HepG2 (cell line): ENCODE measurements at regions not wholly inside any gene's neighbourhood (a gene's known extent, or its start where the extent isn't known, plus 50 kb on each side); places are given as distances from the start of the nearest gene placed in this dataset.

Experiments used
- ATAC-seq: fragments of 200-7000 bp; cut with Tn5 transposase; 3 replicates; pipeline ENCODE4 v1.9.1; 2020; ENCODE audit warnings: mild to moderate bottlenecking, moderate library complexity
- BruUV-seq: library from RNA; stranded (reverse); fragments of 400-500 nt; replicated peaks from 2 replicates; lab custom pipeline; 2021; lab: Mats Ljungman, UMichigan
- CTCF ChIA-PET: fragments of 300-600 bp; formaldehyde crosslinking; extraction: SDS; loops from one replicate; lab custom pipeline; 2021; ENCODE audit warnings: low total read pairs, inconsistent platforms, low intra/inter-chr PET ratio; lab: Yijun Ruan, JAX
- POLR2A ChIA-PET: fragments of 350-600 bp; sonication (Branson Sonifier 250); formaldehyde crosslinking; loops from one replicate; lab custom pipeline; 2020; ENCODE audit warnings: antibody characterized with exemption, inconsistent platforms; lab: Yijun Ruan, JAX
- DNase-seq: peaks from one replicate; pipeline ENCODE4 v3.0.0-alpha.2; 2015; ENCODE audit warnings: low spot score
- FAIRE-seq: peaks from 3 replicates; lab custom pipeline; 2011; peaks lifted over from hg19 to GRCh38; lab: Jason Lieb, UNC
- H2AFZ ChIP-seq: one replicate; pipeline ENCODE4 v1.6.1; 2011; ENCODE audit warnings: low read length, inconsistent platforms
- H3K27ac ChIP-seq: fragments of 300-600 bp; 3 replicates; pipeline ENCODE4 v1.8.0; 2011; ENCODE audit warnings: mixed run types, mild to moderate bottlenecking, mixed read lengths, low read length, inconsistent platforms; ENCODE audit not compliant: insufficient read depth; ENCODE audit errors: extremely low read length
- H3K27me3 ChIP-seq, 2 experiments: fragments of 200-600 bp in 1 of 2; 2 replicates in 1 of 2; 3 replicates in 1 of 2; pipeline versions ENCODE4 v1.6.0 to v1.8.0; 2011; ENCODE audit warnings: low read length in 2 of 2, mild to moderate bottlenecking in 2 of 2, moderate library complexity in 2 of 2, inconsistent platforms in 1 of 2; ENCODE audit not compliant: insufficient read depth in 2 of 2, control insufficient read depth in 1 of 2
- H3K36me3 ChIP-seq, 2 experiments: fragments of 200-600 bp in 1 of 2; replicated peaks in 1 of 2; 2 replicates in 1 of 2; 3 replicates in 1 of 2; pipeline versions ENCODE4 v1.5.1 to v1.8.0; 2011; ENCODE audit warnings: low read length in 2 of 2, inconsistent platforms in 1 of 2; ENCODE audit not compliant: insufficient read depth in 2 of 2, control insufficient read depth in 1 of 2
- H3K4me1 ChIP-seq: 2 replicates; pipeline ENCODE4 v1.5.1; 2012; ENCODE audit warnings: low read length, inconsistent platforms; ENCODE audit not compliant: insufficient read depth
- H3K4me2 ChIP-seq: 2 replicates; pipeline ENCODE4 v1.6.0; 2011; ENCODE audit warnings: low read depth, low read length, inconsistent platforms
- H3K4me3 ChIP-seq, 3 experiments: fragments of 200-600 bp in 1 of 3; sonication (generic), shearing (Covaris generic) in 1 of 3; replicated peaks in 1 of 3; 2 replicates each; pipeline ENCODE4 v1.5.1; 2011 to 2016; ENCODE audit warnings: low read length in 3 of 3, inconsistent platforms in 2 of 3, low read depth in 2 of 3, mild to moderate bottlenecking in 2 of 3, control low read depth in 1 of 3, mixed read lengths in 1 of 3; ENCODE audit not compliant: insufficient read depth in 1 of 3
- H3K79me2 ChIP-seq: one replicate; pipeline ENCODE4 v1.6.1; 2011; ENCODE audit warnings: low read length, inconsistent platforms; ENCODE audit not compliant: insufficient read depth
- H3K9ac ChIP-seq: 2 replicates; pipeline ENCODE4 v1.6.0; 2011; ENCODE audit warnings: mild to moderate bottlenecking, low read depth, low read length, inconsistent platforms; ENCODE audit not compliant: insufficient read depth
- H3K9me3 ChIP-seq: 2 replicates; pipeline ENCODE4 v1.5.1; 2012; ENCODE audit warnings: mild to moderate bottlenecking, low read length
- H4K20me1 ChIP-seq: 2 replicates; pipeline ENCODE4 v1.6.0; 2011; ENCODE audit warnings: inconsistent platforms, mild to moderate bottlenecking, low read length, moderate library complexity; ENCODE audit not compliant: insufficient read depth
- DNMT1 ChIP-seq: sonication (generic); formaldehyde crosslinking; IDR thresholded peaks from 2 replicates; pipeline ENCODE4 v1.5.1; 2020; ENCODE audit warnings: mild to moderate bottlenecking, missing genetic modification reagents
- FOXO1 ChIP-seq: sonication (generic); formaldehyde crosslinking; IDR thresholded peaks from 2 replicates; pipeline ENCODE4 v1.4.0; 2020; ENCODE audit warnings: missing genetic modification reagents
- HOXA9 ChIP-seq: sonication (generic); formaldehyde crosslinking; IDR thresholded peaks from 2 replicates; pipeline ENCODE4 v1.8.1; 2022; ENCODE audit warnings: missing genetic modification reagents, mild to moderate bottlenecking, moderate library complexity, borderline replicate concordance
- LCORL ChIP-seq, 2 experiments: fragments of 450-650 bp in 1 of 2; sonication (generic) in 1 of 2; formaldehyde crosslinking in 1 of 2; IDR thresholded peaks; 2 replicates each; pipeline versions ENCODE4 v1.5.0 to v1.6.1; 2017 to 2020; ENCODE audit warnings: antibody characterized with exemption in 1 of 2, missing genetic modification reagents in 1 of 2
- MZF1 ChIP-seq: sonication (generic); formaldehyde crosslinking; IDR thresholded peaks from 2 replicates; pipeline ENCODE4 v1.8.1; 2023; ENCODE audit warnings: mild to moderate bottlenecking, missing genetic modification reagents, borderline replicate concordance
- ZBTB7A ChIP-seq: sonication (generic); formaldehyde crosslinking; IDR thresholded peaks from 2 replicates; pipeline ENCODE4 v1.8.0; 2022; ENCODE audit warnings: mild to moderate bottlenecking, missing genetic modification reagents
- ZNF136 ChIP-seq: sonication (generic); formaldehyde crosslinking; IDR thresholded peaks from 2 replicates; pipeline ENCODE4 v1.8.1; 2022; ENCODE audit warnings: low read depth, mild to moderate bottlenecking, moderate library complexity, missing genetic modification reagents
- ZNF3 ChIP-seq: IDR thresholded peaks from 2 replicates; pipeline ENCODE4 v1.7.0; 2017; ENCODE audit warnings: inconsistent platforms
- ZNF446 ChIP-seq: sonication (generic); formaldehyde crosslinking; IDR thresholded peaks from 2 replicates; pipeline ENCODE4 v1.5.0; 2020; ENCODE audit warnings: mild to moderate bottlenecking, missing genetic modification reagents
- ZNF546 ChIP-seq: sonication (generic); formaldehyde crosslinking; conservative IDR thresholded peaks from 2 replicates; pipeline ENCODE4 v1.8.1; 2023; ENCODE audit warnings: mild to moderate bottlenecking, missing genetic modification reagents
- ZNF737 ChIP-seq: sonication (generic); formaldehyde crosslinking; IDR thresholded peaks from 2 replicates; pipeline ENCODE4 v1.5.0; 2020; ENCODE audit warnings: missing genetic modification reagents, mild to moderate bottlenecking, borderline replicate concordance
- ZNF790 ChIP-seq: sonication (generic); formaldehyde crosslinking; IDR thresholded peaks from 2 replicates; pipeline ENCODE4 v1.8.0; 2022; ENCODE audit warnings: missing genetic modification reagents, mild to moderate bottlenecking, borderline replicate concordance
- WGBS: methylation state at CpG from one replicate; pipeline ENCODE4 v1.1.6; 2017; ENCODE audit warnings: low lambda C conversion rate; 5-methylcytosine and 5-hydroxymethylcytosine counted together
- in situ Hi-C: cut with HindIII; loops from 2 replicates; pipeline ENCODE4 v1.10.0; 2017; ENCODE audit warnings: low pct_unique_long_range_greater_than_20kb; ENCODE audit not compliant: extremely low pct_ligation_motif_present
- intact Hi-C: fragments of 100-400 bp; cut with micrococcal nuclease; formaldehyde crosslinking; loops from one replicate; pipeline ENCODE4 v1.10.0; 2022; ENCODE audit not compliant: unreplicated experiment
- TF ChIP-seq, protein P1 (sequence below): sonication (generic); formaldehyde crosslinking; IDR thresholded peaks from 2 replicates; pipeline ENCODE4 v1.5.1; 2020; ENCODE audit warnings: mild to moderate bottlenecking, missing genetic modification reagents, borderline replicate concordance
- TF ChIP-seq, protein P2 (sequence below): sonication (generic); formaldehyde crosslinking; conservative IDR thresholded peaks from 2 replicates; pipeline ENCODE4 v1.4.0; 2020; ENCODE audit warnings: missing genetic modification reagents

DNA sequence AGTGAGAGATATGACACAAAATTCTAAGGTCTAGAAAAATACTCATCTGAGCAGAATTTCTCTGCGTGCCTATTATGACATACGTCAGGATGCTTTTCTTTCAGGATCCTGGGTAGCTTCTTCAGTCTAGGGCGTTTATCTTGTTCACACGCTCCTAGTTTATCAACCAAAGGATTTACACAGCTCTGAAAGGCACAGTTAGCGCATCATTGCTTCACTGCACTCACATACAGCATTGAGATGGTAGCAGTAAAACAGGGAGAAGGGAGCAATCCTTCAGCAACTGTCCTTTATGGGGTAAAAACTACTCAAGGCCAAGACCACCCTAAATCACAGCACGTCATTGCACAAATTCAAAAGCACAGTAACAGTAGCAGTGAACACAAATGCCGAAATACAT lies 222.8 kb downstream of the SUCLG1 start:
- CTCF ChIA-PET: no interaction called here

DNA sequence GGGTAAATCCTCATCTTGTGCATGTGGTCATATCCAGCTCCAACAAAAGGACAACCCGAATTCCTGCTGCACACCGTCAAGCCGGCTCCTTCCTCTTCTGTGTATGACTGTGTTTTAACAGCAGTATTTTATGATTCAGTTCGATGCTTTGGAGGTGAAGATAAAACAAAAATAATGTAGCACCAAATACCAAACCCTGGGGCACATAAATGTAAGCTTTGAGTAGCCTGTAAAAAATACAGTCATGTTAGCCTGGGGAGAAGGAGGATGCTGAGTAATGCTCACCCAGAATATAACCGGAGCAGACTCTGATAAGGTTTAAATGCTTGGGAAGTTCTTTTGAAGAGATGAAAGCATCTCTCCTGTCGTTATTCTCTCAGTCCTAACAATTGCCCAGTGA lies 225.0 kb downstream of the SUCLG1 start:
- H4K20me1 ChIP-seq: no peaks in the 10 kb centered on the region
- H3K9ac ChIP-seq: no peak overlapping the region
- no peak overlapping the region for H3K27ac ChIP-seq
- DNase-seq: no peak
- intact Hi-C loops: no loop called here
- 0 out of 5 replicates have a peak, but pooled peaks cover 0 to 4% of the 10 kb centered on the region in 2 experiments for H3K27me3 ChIP-seq
- CTCF ChIA-PET: no interaction called here
- no peak overlapping the region for H2AFZ ChIP-seq
- H3K36me3 ChIP-seq: no peaks in the 10 kb centered on the region
- no peaks in the 10 kb centered on the region for H3K79me2 ChIP-seq
- 39% methylated on average over 6 of the region's 6 CpGs for WGBS
- FAIRE-seq: no peak
- H3K4me3 ChIP-seq: no peak overlapping the region
- POLR2A ChIA-PET: no interaction called here
- in situ Hi-C loops: no loop called here
- H3K4me1 ChIP-seq: no peaks in the 10 kb centered on the region
- no peak overlapping the region for H3K4me2 ChIP-seq
- BruUV-seq: no TSS peak
- ATAC-seq: no peak
- no peaks in the 10 kb centered on the region for H3K9me3 ChIP-seq
- no peak for TF ChIP-seq ZNF737 (CRISPR knock-in tag)
- no peak for TF ChIP-seq ZNF136
- TF ChIP-seq ZNF3: no peak
- no peak for TF ChIP-seq FOXO1 (CRISPR knock-in tag)
- no peak for TF ChIP-seq MZF1
- TF ChIP-seq LCORL (IDR thresholded peaks at IDR 0.05): no peak
- TF ChIP-seq LCORL (CRISPR knock-in tag; IDR thresholded peaks at IDR 0.05): no peak
- TF ChIP-seq ZNF546 (CRISPR knock-in tag): no peak
- TF ChIP-seq, protein P1, sequence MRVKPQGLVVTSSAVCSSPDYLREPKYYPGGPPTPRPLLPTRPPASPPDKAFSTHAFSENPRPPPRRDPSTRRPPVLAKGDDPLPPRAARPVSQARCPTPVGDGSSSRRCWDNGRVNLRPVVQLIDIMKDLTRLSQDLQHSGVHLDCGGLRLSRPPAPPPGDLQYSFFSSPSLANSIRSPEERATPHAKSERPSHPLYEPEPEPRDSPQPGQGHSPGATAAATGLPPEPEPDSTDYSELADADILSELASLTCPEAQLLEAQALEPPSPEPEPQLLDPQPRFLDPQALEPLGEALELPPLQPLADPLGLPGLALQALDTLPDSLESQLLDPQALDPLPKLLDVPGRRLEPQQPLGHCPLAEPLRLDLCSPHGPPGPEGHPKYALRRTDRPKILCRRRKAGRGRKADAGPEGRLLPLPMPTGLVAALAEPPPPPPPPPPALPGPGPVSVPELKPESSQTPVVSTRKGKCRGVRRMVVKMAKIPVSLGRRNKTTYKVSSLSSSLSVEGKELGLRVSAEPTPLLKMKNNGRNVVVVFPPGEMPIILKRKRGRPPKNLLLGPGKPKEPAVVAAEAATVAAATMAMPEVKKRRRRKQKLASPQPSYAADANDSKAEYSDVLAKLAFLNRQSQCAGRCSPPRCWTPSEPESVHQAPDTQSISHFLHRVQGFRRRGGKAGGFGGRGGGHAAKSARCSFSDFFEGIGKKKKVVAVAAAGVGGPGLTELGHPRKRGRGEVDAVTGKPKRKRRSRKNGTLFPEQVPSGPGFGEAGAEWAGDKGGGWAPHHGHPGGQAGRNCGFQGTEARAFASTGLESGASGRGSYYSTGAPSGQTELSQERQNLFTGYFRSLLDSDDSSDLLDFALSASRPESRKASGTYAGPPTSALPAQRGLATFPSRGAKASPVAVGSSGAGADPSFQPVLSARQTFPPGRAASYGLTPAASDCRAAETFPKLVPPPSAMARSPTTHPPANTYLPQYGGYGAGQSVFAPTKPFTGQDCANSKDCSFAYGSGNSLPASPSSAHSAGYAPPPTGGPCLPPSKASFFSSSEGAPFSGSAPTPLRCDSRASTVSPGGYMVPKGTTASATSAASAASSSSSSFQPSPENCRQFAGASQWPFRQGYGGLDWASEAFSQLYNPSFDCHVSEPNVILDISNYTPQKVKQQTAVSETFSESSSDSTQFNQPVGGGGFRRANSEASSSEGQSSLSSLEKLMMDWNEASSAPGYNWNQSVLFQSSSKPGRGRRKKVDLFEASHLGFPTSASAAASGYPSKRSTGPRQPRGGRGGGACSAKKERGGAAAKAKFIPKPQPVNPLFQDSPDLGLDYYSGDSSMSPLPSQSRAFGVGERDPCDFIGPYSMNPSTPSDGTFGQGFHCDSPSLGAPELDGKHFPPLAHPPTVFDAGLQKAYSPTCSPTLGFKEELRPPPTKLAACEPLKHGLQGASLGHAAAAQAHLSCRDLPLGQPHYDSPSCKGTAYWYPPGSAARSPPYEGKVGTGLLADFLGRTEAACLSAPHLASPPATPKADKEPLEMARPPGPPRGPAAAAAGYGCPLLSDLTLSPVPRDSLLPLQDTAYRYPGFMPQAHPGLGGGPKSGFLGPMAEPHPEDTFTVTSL (CRISPR knock-in tag): no peak

More for the DNA sequence above, 222.8 kb downstream of the SUCLG1 start:
- Histone ChIP-seq H2AFZ (no peak overlapping the region), H4K20me1 (no peaks in the 10 kb centered on the region), H3K4me2 (no peak overlapping the region), H3K4me1 (no peaks in the 10 kb centered on the region), H3K36me3 (no peaks in the 10 kb centered on the region), H3K27ac (no peak overlapping the region), H3K79me2 (no peaks in the 10 kb centered on the region), H3K9me3 (no peaks in the 10 kb centered on the region), H3K9ac (no peak overlapping the region), H3K4me3 (no peak overlapping the region), H3K27me3 (0 out of 5 replicates have a peak, but pooled peaks cover 0 to 11% of the 10 kb centered on the region in 2 experiments)
- in situ Hi-C loops (no loop called here), intact Hi-C loops (no loop called here)
- TF ChIP-seq ZBTB7A (CRISPR knock-in tag): no peak
- TF ChIP-seq DNMT1 (CRISPR knock-in tag): no peak
- no peak for TF ChIP-seq ZNF790 (CRISPR knock-in tag)
- no peak for TF ChIP-seq ZNF446
- TF ChIP-seq, protein P2, sequence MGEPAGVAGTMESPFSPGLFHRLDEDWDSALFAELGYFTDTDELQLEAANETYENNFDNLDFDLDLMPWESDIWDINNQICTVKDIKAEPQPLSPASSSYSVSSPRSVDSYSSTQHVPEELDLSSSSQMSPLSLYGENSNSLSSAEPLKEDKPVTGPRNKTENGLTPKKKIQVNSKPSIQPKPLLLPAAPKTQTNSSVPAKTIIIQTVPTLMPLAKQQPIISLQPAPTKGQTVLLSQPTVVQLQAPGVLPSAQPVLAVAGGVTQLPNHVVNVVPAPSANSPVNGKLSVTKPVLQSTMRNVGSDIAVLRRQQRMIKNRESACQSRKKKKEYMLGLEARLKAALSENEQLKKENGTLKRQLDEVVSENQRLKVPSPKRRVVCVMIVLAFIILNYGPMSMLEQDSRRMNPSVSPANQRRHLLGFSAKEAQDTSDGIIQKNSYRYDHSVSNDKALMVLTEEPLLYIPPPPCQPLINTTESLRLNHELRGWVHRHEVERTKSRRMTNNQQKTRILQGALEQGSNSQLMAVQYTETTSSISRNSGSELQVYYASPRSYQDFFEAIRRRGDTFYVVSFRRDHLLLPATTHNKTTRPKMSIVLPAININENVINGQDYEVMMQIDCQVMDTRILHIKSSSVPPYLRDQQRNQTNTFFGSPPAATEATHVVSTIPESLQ (CRISPR knock-in tag): no peak
- TF ChIP-seq HOXA9 (CRISPR knock-in tag): no peak
- FAIRE-seq (no peak), DNase-seq (no peak), ATAC-seq (no peak)
- no TSS peak for BruUV-seq
- WGBS: 47% methylated on average over 7 of the region's 7 CpGs
- POLR2A ChIA-PET: no interaction called here
